ENCODE measurements at regions not wholly inside any gene's neighbourhood (a gene's known extent, or its start where the extent isn't known, plus 50 kb on each side); places are given as distances from the start of the nearest gene placed in this dataset.

GRCh38 chr14:71645656-71646055, 286.6 kb upstream of the RGS6 start:
- DNase-seq (ENCODE audit: low spot score), result no peak
- H3K4me1 Mint-ChIP-seq, result peaks cover 60% of the 10 kb centered on the region
- no peak overlapping the region for H3K4me3 Mint-ChIP-seq
- ChIA-PET POLR2A (no interaction called here), CTCF (no interaction called here)
- TF ChIP-seq ZMAT4 (CRISPR knock-in tag; IDR thresholded peaks at IDR 0.05), result no peak
- TF ChIP-seq ZNF532 (CRISPR knock-in tag; IDR thresholded peaks at IDR 0.05; ENCODE audit: borderline replicate concordance), result no peak
- TF ChIP-seq CTCF (IDR thresholded peaks at IDR 0.05), result no peak
- no peak for TF ChIP-seq CBFB (CRISPR knock-in tag; IDR thresholded peaks at IDR 0.05; ENCODE audit: low read depth)
- TF ChIP-seq USF2 (CRISPR knock-in tag; IDR thresholded peaks at IDR 0.05), result no peak
- no peak for TF ChIP-seq OVOL2 (CRISPR knock-in tag; IDR thresholded peaks at IDR 0.05; ENCODE audit: borderline replicate concordance)
- no peak for TF ChIP-seq IRF2 (CRISPR knock-in tag; IDR thresholded peaks at IDR 0.05; ENCODE audit: borderline replicate concordance, low read depth)
- no peak for TF ChIP-seq ZNF671 (CRISPR knock-in tag; IDR thresholded peaks at IDR 0.05)
- H3K36me3 Mint-ChIP-seq, result peaks cover 47% of the 10 kb centered on the region
- peaks cover 36% of the 10 kb centered on the region for H3K9me3 Mint-ChIP-seq
- no peak for ATAC-seq
- H3K27me3 Mint-ChIP-seq (ENCODE audit: low read depth), result no peaks in the 10 kb centered on the region
- 0 out of 2 replicates have a peak overlapping the region, but pooled peaks have one; percentile 13 for H3K27ac Mint-ChIP-seq

- TF ChIP-seq ZNF317 (CRISPR knock-in tag; IDR thresholded peaks at IDR 0.05; ENCODE audit: borderline replicate concordance, low read depth), result peak; percentile 91
- TF ChIP-seq ZBTB21 (CRISPR knock-in tag; IDR thresholded peaks at IDR 0.05; ENCODE audit: borderline replicate concordance), result no peak
- H3K36me3 Mint-ChIP-seq, result peaks cover 51% of the 10 kb centered on the region
- H3K27me3 Mint-ChIP-seq (ENCODE audit: low read depth), result no peaks in the 10 kb centered on the region
- ChIA-PET POLR2A (no interaction called here), CTCF (interaction anchor here (0.9 kb wide), 1 partner anchor 10 kb away, joined by 3 read pairs; no protein-coding TSS in a partner anchor)
- no peak for ATAC-seq
- H3K9me3 Mint-ChIP-seq, result peaks cover 38% of the 10 kb centered on the region
- peak overlapping the region; percentile 99 for H3K27ac Mint-ChIP-seq
- no peak for DNase-seq (ENCODE audit: low spot score)
- H3K4me3 Mint-ChIP-seq, result peak overlapping the region; percentile 52; the same call in 1 of the 2 replicates
- H3K4me1 Mint-ChIP-seq, result peaks cover 60% of the 10 kb centered on the region
Measured at GRCh38 chr14:71646518-71646917, 285.7 kb upstream of the RGS6 start.

- Mint-ChIP-seq H3K4me1 (peaks cover 60% of the 10 kb centered on the region), H3K27me3 (ENCODE audit: low read depth) (no peaks in the 10 kb centered on the region), H3K9me3 (peaks cover 42% of the 10 kb centered on the region), H3K4me3 (peak overlapping the region; percentile 52), H3K36me3 (peaks cover 52% of the 10 kb centered on the region), H3K27ac (peak overlapping the region; percentile 99)
- ChIA-PET CTCF (interaction anchor here (0.9 kb wide), 1 partner anchor 10 kb away, joined by 3 read pairs; no protein-coding TSS in a partner anchor), POLR2A (no interaction called here)
- no peak for DNase-seq (ENCODE audit: low spot score)
- peak; percentile 89 for ATAC-seq
- no peak for TF ChIP-seq CTCF (IDR thresholded peaks at IDR 0.05)
- no peak for TF ChIP-seq ZMAT4 (CRISPR knock-in tag; IDR thresholded peaks at IDR 0.05)
- no peak for TF ChIP-seq NFE2L1 (CRISPR knock-in tag; IDR thresholded peaks at IDR 0.05)
- no peak for TF ChIP-seq ZNF138 (CRISPR knock-in tag; conservative IDR thresholded peaks at IDR 0.05)
- TF ChIP-seq FOXP4 (CRISPR knock-in tag; IDR thresholded peaks at IDR 0.05), result no peak
- TF ChIP-seq SMAD3 (CRISPR knock-in tag; IDR thresholded peaks at IDR 0.05; ENCODE audit: borderline replicate concordance), result no peak
- 0 out of 2 replicates have a peak, but pooled peaks have one; percentile 35 for TF ChIP-seq MAX (CRISPR knock-in tag; IDR thresholded peaks at IDR 0.05)
Measured at GRCh38 chr14:71647086-71647784, 285.0 kb upstream of the RGS6 start.

Measured in WTC11 (cell line).